Tibial nerve (tissue), 4 donors: ENCODE measurements at regions not wholly inside any gene's neighbourhood (a gene's known extent, or its start where the extent isn't known, plus 50 kb on each side); places are given as distances from the start of the nearest gene placed in this dataset.

Source experiments
- CTCF ChIP-seq, 5 experiments: fragments of 200-600 bp in 3 of 5; fragments of 450-650 bp in 2 of 5; sonication (generic) in 3 of 5; IDR thresholded peaks; one replicate each; pipeline ENCODE4 v1.5.1; 2016 to 2019; ENCODE audit warnings: antibody characterized with exemption in 5 of 5, mild to moderate bottlenecking in 3 of 5, moderate library complexity in 2 of 5
- EP300 ChIP-seq, 2 donors: sonication (generic); formaldehyde crosslinking; IDR thresholded peaks; one replicate each; pipeline ENCODE4 v1.6.1; 2017; ENCODE audit warnings: antibody characterized with exemption in 2 of 2, mild to moderate bottlenecking in 1 of 2
- POLR2A ChIP-seq, 2 donors: fragments of 450-650 bp; IDR thresholded peaks; one replicate each; pipeline ENCODE4 v1.6.1; 2017; ENCODE audit warnings: antibody characterized with exemption in 2 of 2, mild to moderate bottlenecking in 2 of 2, moderate library complexity in 2 of 2

- no peak for TF ChIP-seq CTCF (IDR thresholded peaks at IDR 0.05)
- TF ChIP-seq POLR2A (IDR thresholded peaks at IDR 0.05): no peak
- TF ChIP-seq EP300 (IDR thresholded peaks at IDR 0.05): no peak
Observed at GRCh38 chr6:115735610-115736009, 325.1 kb downstream of the FRK start.
